Neuronal stem cell (in vitro differentiated cells): ENCODE measurements at regions not wholly inside any gene's neighbourhood (a gene's known extent, or its start where the extent isn't known, plus 50 kb on each side); places are given as distances from the start of the nearest gene placed in this dataset.

Source experiments
- DNase-seq: peaks from one replicate; pipeline ENCODE4 v3.0.0-alpha.2; 2013; ENCODE audit warnings: low spot score
- H2AFZ ChIP-seq: one replicate; pipeline ENCODE4 v1.6.1; 2013; ENCODE audit warnings: mild to moderate bottlenecking, low read length, inconsistent platforms
- H2AK5ac ChIP-seq: 2 replicates; pipeline ENCODE4 v1.6.1; 2013; ENCODE audit warnings: low read depth, mild to moderate bottlenecking, inconsistent platforms, low read length, moderate library complexity, mixed read lengths
- H2BK120ac ChIP-seq: 2 replicates; pipeline ENCODE4 v1.6.1; 2013; ENCODE audit warnings: low read depth, mild to moderate bottlenecking, inconsistent platforms, low read length, moderate library complexity, mixed read lengths
- H2BK12ac ChIP-seq: one replicate; pipeline ENCODE4 v1.6.1; 2013; ENCODE audit warnings: low read length, inconsistent platforms
- H2BK15ac ChIP-seq: 2 replicates; pipeline ENCODE4 v1.6.1; 2013; ENCODE audit warnings: mild to moderate bottlenecking, low read length, inconsistent platforms, mixed read lengths
- H2BK5ac ChIP-seq: one replicate; pipeline ENCODE4 v1.6.1; 2013; ENCODE audit warnings: inconsistent platforms, mild to moderate bottlenecking, low read length, moderate library complexity
- H3K14ac ChIP-seq: one replicate; pipeline ENCODE4 v1.6.1; 2013; ENCODE audit warnings: low read length, inconsistent platforms
- H3K18ac ChIP-seq: 2 replicates; pipeline ENCODE4 v1.6.1; 2013; ENCODE audit warnings: low read length, inconsistent platforms
- H3K23ac ChIP-seq: 2 replicates; pipeline ENCODE4 v1.6.1; 2013; ENCODE audit warnings: low read depth, mild to moderate bottlenecking, mixed read lengths, low read length, inconsistent platforms; ENCODE audit not compliant: poor library complexity
- H3K27ac ChIP-seq: replicated peaks from 3 replicates; pipeline ENCODE4 v1.5.1; 2013; ENCODE audit warnings: low read length, inconsistent platforms
- H3K27me3 ChIP-seq, 3 experiments: 2 replicates each; pipeline ENCODE4 v1.6.1; 2013; ENCODE audit warnings: low read length in 3 of 3, mild to moderate bottlenecking in 2 of 3, inconsistent platforms in 1 of 3, low read depth in 1 of 3, mixed read lengths in 1 of 3, moderate library complexity in 1 of 3; ENCODE audit not compliant: control insufficient read depth in 3 of 3, insufficient read depth in 3 of 3
- H3K36me3 ChIP-seq, 2 donors: replicated peaks in 1 of 2; 2 replicates each; pipeline ENCODE4 v1.6.1; 2013; ENCODE audit warnings: low read length in 2 of 2; ENCODE audit not compliant: control insufficient read depth in 2 of 2, insufficient read depth in 2 of 2
- H3K4ac ChIP-seq: 2 replicates; pipeline ENCODE4 v1.6.1; 2013; ENCODE audit warnings: inconsistent platforms, mild to moderate bottlenecking, low read length, moderate library complexity
- H3K4me1 ChIP-seq, 2 donors: 1 replicate in 1 of 2; 2 replicates in 1 of 2; pipeline ENCODE4 v1.6.1; 2013; ENCODE audit warnings: low read length in 2 of 2, low read depth in 1 of 2; ENCODE audit not compliant: control insufficient read depth in 2 of 2, insufficient read depth in 1 of 2
- H3K4me2 ChIP-seq: one replicate; pipeline ENCODE4 v1.6.1; 2013; ENCODE audit warnings: mild to moderate bottlenecking, low read length, inconsistent platforms; ENCODE audit not compliant: insufficient read depth, poor library complexity, severe bottlenecking
- H3K4me3 ChIP-seq, 2 donors: 2 replicates each; pipeline ENCODE4 v1.5.1; 2013; ENCODE audit warnings: low read length in 2 of 2, mild to moderate bottlenecking in 2 of 2, inconsistent platforms in 1 of 2, moderate library complexity in 1 of 2
- H3K79me1 ChIP-seq: one replicate; pipeline ENCODE4 v1.6.1; 2013; ENCODE audit warnings: low read depth, mild to moderate bottlenecking, inconsistent platforms, low read length, moderate library complexity
- H3K9ac ChIP-seq: one replicate; pipeline ENCODE4 v1.6.1; 2013; ENCODE audit warnings: mild to moderate bottlenecking, low read depth, low read length, inconsistent platforms; ENCODE audit not compliant: poor library complexity
- H3K9me3 ChIP-seq, 2 donors: replicated peaks in 1 of 2; 2 replicates each; pipeline versions ENCODE3 to v1.6.1; 2013; ENCODE audit warnings: low read length in 2 of 2, mild to moderate bottlenecking in 2 of 2, inconsistent platforms in 1 of 2, low read depth in 1 of 2, mixed read lengths in 1 of 2, moderate library complexity in 1 of 2; ENCODE audit not compliant: control insufficient read depth in 2 of 2, insufficient read depth in 1 of 2
- H4K8ac ChIP-seq: one replicate; pipeline ENCODE4 v1.6.1; 2013; ENCODE audit warnings: low read depth, mild to moderate bottlenecking, inconsistent platforms, low read length, moderate library complexity
- H4K91ac ChIP-seq: one replicate; pipeline ENCODE4 v1.6.1; 2013; ENCODE audit warnings: low read length, low read depth, mild to moderate bottlenecking, inconsistent platforms; ENCODE audit not compliant: poor library complexity
- WGBS, 2 donors: extraction: QIAGEN DNeasy Blood & Tissue Kit; methylation state at CpG; one replicate each; pipeline ENCODE4 v1.1.7; 2013; ENCODE audit warnings: missing lambda C conversion rate in 2 of 2, mixed read lengths in 1 of 2; ENCODE audit not compliant: insufficient read length in 2 of 2, insufficient replicate concordance in 1 of 2; ENCODE audit errors: extremely low coverage in 2 of 2; 5-methylcytosine and 5-hydroxymethylcytosine counted together

- H2AFZ ChIP-seq: no peak overlapping the region
- H3K14ac ChIP-seq: no peak overlapping the region
- no peaks in the 10 kb centered on the region for H3K9me3 ChIP-seq
- H4K91ac ChIP-seq: no peak overlapping the region
- H3K27me3 ChIP-seq: no peaks in the 10 kb centered on the region
- no peak overlapping the region for H2BK12ac ChIP-seq
- H3K27ac ChIP-seq: no peak overlapping the region
- no peak overlapping the region for H3K18ac ChIP-seq
- no peak overlapping the region for H4K8ac ChIP-seq
- H3K4ac ChIP-seq: no peak overlapping the region
- H3K4me2 ChIP-seq: no peak overlapping the region
- H3K4me1 ChIP-seq: no peaks in the 10 kb centered on the region
- no peak overlapping the region for H3K9ac ChIP-seq
- H3K4me3 ChIP-seq: no peak overlapping the region
- H3K79me1 ChIP-seq: no peaks in the 10 kb centered on the region
- no CpG with 5 or more reads among the region's 1 CpG for WGBS, 2 donors
- DNase-seq: no peak
- no peak overlapping the region for H2BK5ac ChIP-seq
- H2BK120ac ChIP-seq: no peak overlapping the region
- no peaks in the 10 kb centered on the region for H3K36me3 ChIP-seq
- no peak overlapping the region for H2BK15ac ChIP-seq
- no peak overlapping the region for H3K23ac ChIP-seq
- no peak overlapping the region for H2AK5ac ChIP-seq
Observed at GRCh38 chr16:59699786-59700185, 965.7 kb upstream of the GOT2 start.

GRCh38 chr16:59698346-59699020 is 964.4 kb upstream of the GOT2 start:
- no peak overlapping the region for H2BK120ac ChIP-seq
- H3K4me1 ChIP-seq: peaks cover 0 to 4% of the 10 kb centered on the region in 2 donors
- no peak overlapping the region for H2AK5ac ChIP-seq
- H3K79me1 ChIP-seq: no peaks in the 10 kb centered on the region
- H3K27me3 ChIP-seq: no peaks in the 10 kb centered on the region
- H3K27ac ChIP-seq: no peak overlapping the region
- no peak overlapping the region for H4K8ac ChIP-seq
- H3K36me3 ChIP-seq: no peaks in the 10 kb centered on the region
- H3K23ac ChIP-seq: no peak overlapping the region
- no peak overlapping the region for H2BK12ac ChIP-seq
- no peak overlapping the region for H3K14ac ChIP-seq
- H3K9ac ChIP-seq: no peak overlapping the region
- H3K9me3 ChIP-seq: no peaks in the 10 kb centered on the region
- no peak overlapping the region for H2BK5ac ChIP-seq
- H4K91ac ChIP-seq: no peak overlapping the region
- DNase-seq: no peak
- no peak overlapping the region for H3K18ac ChIP-seq
- no peak overlapping the region for H2BK15ac ChIP-seq
- no peak overlapping the region for H3K4ac ChIP-seq
- H2AFZ ChIP-seq: no peak overlapping the region
- H3K4me2 ChIP-seq: no peak overlapping the region
- WGBS, 2 donors: no CpG with 5 or more reads among the region's 3 CpGs
- H3K4me3 ChIP-seq: no peak overlapping the region

GRCh38 chr16:59697761-59698160 is 963.6 kb upstream of the GOT2 start:
- Histone ChIP-seq H3K9ac (no peak overlapping the region), H3K23ac (no peak overlapping the region), H2BK5ac (no peak overlapping the region)

GRCh38 chr16:59697236-59697635 is 963.1 kb upstream of the GOT2 start:
- no peak overlapping the region for H2BK5ac ChIP-seq
- H3K79me1 ChIP-seq: no peaks in the 10 kb centered on the region
- no peak overlapping the region for H3K4me3 ChIP-seq
- no peaks in the 10 kb centered on the region for H3K27me3 ChIP-seq
- no peak overlapping the region for H3K4ac ChIP-seq
- H3K27ac ChIP-seq: no peak overlapping the region
- no CpG with 5 or more reads among the region's 5 CpGs for WGBS, 2 donors
- H2AFZ ChIP-seq: no peak overlapping the region
- no peak overlapping the region for H3K18ac ChIP-seq
- no peaks in the 10 kb centered on the region for H3K36me3 ChIP-seq
- H3K4me1 ChIP-seq: peaks cover 0 to 6% of the 10 kb centered on the region in 2 donors
- no peak overlapping the region for H3K9ac ChIP-seq
- H3K9me3 ChIP-seq: no peaks in the 10 kb centered on the region
- H4K91ac ChIP-seq: no peak overlapping the region
- H2BK15ac ChIP-seq: no peak overlapping the region
- H2BK120ac ChIP-seq: no peak overlapping the region
- no peak overlapping the region for H2BK12ac ChIP-seq
- no peak overlapping the region for H4K8ac ChIP-seq
- no peak overlapping the region for H3K14ac ChIP-seq
- H3K4me2 ChIP-seq: no peak overlapping the region
- no peak overlapping the region for H2AK5ac ChIP-seq
- DNase-seq: no peak
- H3K23ac ChIP-seq: no peak overlapping the region

More at GRCh38 chr16:59697761-59698160, 963.6 kb upstream of the GOT2 start:
- WGBS, 2 donors: no CpG with 5 or more reads among the region's 1 CpG
- Histone ChIP-seq H3K18ac (no peak overlapping the region), H2BK120ac (no peak overlapping the region), H2BK15ac (no peak overlapping the region), H3K9me3 (no peaks in the 10 kb centered on the region), H3K4me3 (no peak overlapping the region), H3K14ac (no peak overlapping the region), H3K36me3 (no peaks in the 10 kb centered on the region), H2BK12ac (no peak overlapping the region), H2AK5ac (no peak overlapping the region), H4K91ac (no peak overlapping the region), H3K4ac (no peak overlapping the region), H3K4me1 (peaks cover 0 to 6% of the 10 kb centered on the region in 2 donors), H3K27me3 (no peaks in the 10 kb centered on the region), H3K79me1 (no peaks in the 10 kb centered on the region), H2AFZ (no peak overlapping the region), H3K27ac (no peak overlapping the region), H4K8ac (no peak overlapping the region), H3K4me2 (no peak overlapping the region)
- DNase-seq: no peak
